ENCODE measurements at regions not wholly inside any gene's neighbourhood (a gene's known extent, or its start where the extent isn't known, plus 50 kb on each side); places are given as distances from the start of the nearest gene placed in this dataset.
"Not testable (repeated sequence)": the region's sequence is repeated elsewhere in the genome, so short reads cannot be mapped to it uniquely, and the experiment has no call there.

- TF ChIP-seq ZNF830 (tag by site-specific recombination; IDR thresholded peaks at IDR 0.05; ENCODE audit: low read depth); CTCF (tag by site-specific recombination; IDR thresholded peaks at IDR 0.05); ZNF155 (tag by site-specific recombination; IDR thresholded peaks at IDR 0.05); ZNF529 (tag by site-specific recombination; IDR thresholded peaks at IDR 0.05; ENCODE audit: insufficient replicate concordance); PRDM1 (tag by site-specific recombination; IDR thresholded peaks at IDR 0.05); ZNF76 (tag by site-specific recombination; IDR thresholded peaks at IDR 0.05; ENCODE audit: borderline replicate concordance, low read depth); MZF1 (tag by site-specific recombination; IDR thresholded peaks at IDR 0.05; ENCODE audit: borderline replicate concordance); ZBTB1 (tag by site-specific recombination; IDR thresholded peaks at IDR 0.05); ZNF792 (tag by site-specific recombination; IDR thresholded peaks at IDR 0.05); ZIC2 (tag by site-specific recombination; IDR thresholded peaks at IDR 0.05): not testable (repeated sequence)
- TF ChIP-seq, protein P1, sequence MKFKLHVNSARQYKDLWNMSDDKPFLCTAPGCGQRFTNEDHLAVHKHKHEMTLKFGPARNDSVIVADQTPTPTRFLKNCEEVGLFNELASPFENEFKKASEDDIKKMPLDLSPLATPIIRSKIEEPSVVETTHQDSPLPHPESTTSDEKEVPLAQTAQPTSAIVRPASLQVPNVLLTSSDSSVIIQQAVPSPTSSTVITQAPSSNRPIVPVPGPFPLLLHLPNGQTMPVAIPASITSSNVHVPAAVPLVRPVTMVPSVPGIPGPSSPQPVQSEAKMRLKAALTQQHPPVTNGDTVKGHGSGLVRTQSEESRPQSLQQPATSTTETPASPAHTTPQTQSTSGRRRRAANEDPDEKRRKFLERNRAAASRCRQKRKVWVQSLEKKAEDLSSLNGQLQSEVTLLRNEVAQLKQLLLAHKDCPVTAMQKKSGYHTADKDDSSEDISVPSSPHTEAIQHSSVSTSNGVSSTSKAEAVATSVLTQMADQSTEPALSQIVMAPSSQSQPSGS (tag by site-specific recombination; IDR thresholded peaks at IDR 0.05; ENCODE audit: low read depth) = not testable (repeated sequence)
These were observed 250.2 kb upstream of the PLGLB2 start for GRCh38 chr2:87497700-87498099.
